T1000 (cell line): ENCODE measurements at regions not wholly inside any gene's neighbourhood (a gene's known extent, or its start where the extent isn't known, plus 50 kb on each side); places are given as distances from the start of the nearest gene placed in this dataset.
"Not testable (repeated sequence)": the region's sequence is repeated elsewhere in the genome, so short reads cannot be mapped to it uniquely, and the experiment has no call there.

Experiments used
- DNase-seq: peaks from one replicate; lab custom pipeline; 2025; ENCODE audit warnings: mixed read lengths; lab: John Stamatoyannopoulos, UW

DNA sequence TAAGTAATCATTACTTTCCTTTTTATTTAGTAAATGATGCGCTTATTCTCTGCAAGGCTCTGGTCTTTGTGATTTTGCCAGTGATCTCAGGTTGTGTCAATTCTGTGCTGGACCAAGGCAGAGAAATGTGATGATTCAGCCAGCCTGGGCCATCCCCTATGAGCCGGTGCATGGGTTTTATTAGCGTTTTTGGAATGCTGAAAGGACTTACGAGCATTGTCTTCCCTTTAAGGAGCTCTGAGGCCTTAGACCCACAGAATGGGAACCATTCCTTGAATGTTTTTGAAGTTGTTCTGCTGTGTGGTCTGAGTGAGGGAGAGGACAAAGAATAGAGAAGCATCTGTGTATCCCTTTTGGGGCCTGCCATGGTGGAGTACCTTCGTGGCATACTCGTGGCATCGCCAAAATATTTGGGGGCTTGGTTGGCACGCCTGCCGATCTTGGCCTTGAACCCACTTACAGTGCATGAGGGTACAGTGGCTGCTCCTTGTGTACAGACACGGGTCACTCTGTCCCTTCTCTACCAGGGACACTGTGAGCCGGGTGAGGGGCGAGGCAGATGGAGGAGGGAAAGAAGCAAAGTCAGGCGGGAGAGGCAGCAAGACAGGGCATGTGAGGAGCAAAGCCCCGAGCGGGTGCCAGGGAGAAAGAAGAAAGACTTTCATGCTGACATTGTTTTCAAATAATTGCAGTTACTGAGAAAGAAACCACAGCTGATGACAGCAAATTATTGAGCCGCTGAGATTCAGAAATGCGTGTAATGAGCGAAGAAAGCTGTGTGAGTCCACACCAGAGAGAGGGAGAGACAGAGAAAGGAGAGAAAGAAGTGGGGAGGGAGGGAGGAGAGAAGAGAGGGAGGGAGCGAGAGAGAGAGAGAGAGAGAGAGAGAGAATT is 269.4 kb upstream of the RGMA start:
- no peak for DNase-seq

- no peak for DNase-seq
These were observed 259.9 kb upstream of the RGMA start for GRCh38 chr15:93348711-93349545.

- no peak for DNase-seq
These were observed 259.0 kb upstream of the RGMA start for GRCh38 chr15:93347986-93348385.

DNA sequence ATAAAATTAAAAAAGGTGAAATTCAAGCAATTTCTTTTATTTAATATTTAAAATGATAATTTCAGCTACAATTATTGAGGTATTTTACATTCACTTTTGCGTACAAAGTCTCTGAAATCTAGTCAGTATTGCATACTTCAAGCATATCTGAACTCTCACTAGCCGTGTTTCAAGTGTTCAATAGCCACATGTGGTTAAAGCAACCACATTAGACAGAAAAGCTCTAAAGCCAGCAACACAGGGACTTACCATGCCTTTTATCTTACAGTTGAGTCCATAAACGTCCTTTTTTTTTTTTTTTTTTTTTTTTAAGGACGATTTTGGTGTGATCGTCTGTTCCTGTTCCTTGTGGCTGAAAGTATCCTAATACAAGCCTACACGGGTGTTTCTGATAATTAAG is 257.0 kb upstream of the RGMA start:
- no peak for DNase-seq

GRCh38 chr15:93343402-93343801 is 254.4 kb upstream of the RGMA start:
- not testable (repeated sequence) for DNase-seq

- no peak for DNase-seq
These were observed 252.2 kb upstream of the RGMA start for GRCh38 chr15:93341164-93341563.

GRCh38 chr15:93340406-93340805 is 251.4 kb upstream of the RGMA start:
- no peak for DNase-seq

GRCh38 chr15:93333796-93334195 is 244.8 kb upstream of the RGMA start:
- DNase-seq = no peak

- not testable (repeated sequence) for DNase-seq
These were observed 244.1 kb upstream of the RGMA start for GRCh38 chr15:93333126-93333525.

- no peak for DNase-seq
These were observed 243.2 kb upstream of the RGMA start for GRCh38 chr15:93332168-93332553.

DNA sequence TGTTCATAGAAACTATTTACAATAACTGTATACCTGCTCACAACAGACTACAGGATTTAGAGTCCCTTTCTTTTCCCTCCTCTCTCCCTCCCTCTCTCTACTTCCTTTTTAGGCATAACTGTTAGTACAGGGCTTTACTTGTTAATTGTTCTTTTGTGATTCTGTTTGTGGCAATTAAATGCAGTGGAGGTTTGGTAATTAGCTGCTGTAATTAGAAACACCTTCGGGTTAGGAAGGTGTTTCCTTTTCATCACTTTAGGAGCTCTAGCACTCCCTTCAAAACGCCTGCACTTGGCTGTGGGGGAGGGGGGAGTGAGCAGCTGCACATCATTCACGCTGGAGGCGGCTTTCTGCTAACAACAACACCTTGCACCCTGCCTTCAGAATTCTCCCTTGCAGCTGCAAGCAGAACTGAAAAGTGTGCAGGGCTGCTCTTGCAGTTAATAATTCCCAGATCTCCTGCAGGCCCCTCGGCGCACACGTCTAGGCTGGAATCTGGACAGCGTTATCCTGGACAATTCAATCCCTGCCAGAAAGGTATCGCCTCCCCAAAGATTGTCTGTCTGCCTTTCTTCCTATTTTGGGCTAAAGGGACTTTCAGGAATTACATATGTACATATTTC is 242.6 kb upstream of the RGMA start:
- no peak for DNase-seq

DNA sequence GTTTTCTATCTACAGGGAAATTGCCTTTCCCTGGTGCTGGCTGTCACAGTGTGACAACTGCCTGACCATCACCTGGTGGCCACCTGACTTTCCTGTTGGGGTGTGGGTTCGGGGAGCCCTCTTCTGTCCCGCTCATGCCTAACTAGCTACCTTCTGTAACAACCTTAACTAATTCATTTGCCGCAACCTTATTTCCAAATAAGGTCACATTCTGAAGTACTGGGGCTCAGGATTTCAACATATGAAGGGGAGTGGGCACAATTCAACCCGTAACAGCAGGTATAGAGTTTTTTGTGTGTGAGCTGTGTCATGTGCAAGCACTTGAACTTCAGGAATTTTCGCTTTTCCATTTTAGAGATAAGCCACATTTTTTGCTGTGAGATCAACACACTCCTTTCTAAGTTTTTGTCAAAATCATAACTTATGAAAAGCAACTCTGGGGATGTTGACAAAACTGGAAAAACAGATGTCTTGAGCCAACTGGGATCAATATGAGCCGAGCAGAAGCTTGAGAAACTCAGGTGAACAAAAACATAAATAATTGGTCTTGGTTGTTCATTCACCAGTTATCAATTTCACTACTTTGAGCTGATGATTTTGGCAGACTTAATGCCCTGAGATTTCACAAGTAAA is 242.0 kb upstream of the RGMA start:
- no peak for DNase-seq

GRCh38 chr15:93327364-93327763 is 238.4 kb upstream of the RGMA start:
- no peak for DNase-seq

DNA sequence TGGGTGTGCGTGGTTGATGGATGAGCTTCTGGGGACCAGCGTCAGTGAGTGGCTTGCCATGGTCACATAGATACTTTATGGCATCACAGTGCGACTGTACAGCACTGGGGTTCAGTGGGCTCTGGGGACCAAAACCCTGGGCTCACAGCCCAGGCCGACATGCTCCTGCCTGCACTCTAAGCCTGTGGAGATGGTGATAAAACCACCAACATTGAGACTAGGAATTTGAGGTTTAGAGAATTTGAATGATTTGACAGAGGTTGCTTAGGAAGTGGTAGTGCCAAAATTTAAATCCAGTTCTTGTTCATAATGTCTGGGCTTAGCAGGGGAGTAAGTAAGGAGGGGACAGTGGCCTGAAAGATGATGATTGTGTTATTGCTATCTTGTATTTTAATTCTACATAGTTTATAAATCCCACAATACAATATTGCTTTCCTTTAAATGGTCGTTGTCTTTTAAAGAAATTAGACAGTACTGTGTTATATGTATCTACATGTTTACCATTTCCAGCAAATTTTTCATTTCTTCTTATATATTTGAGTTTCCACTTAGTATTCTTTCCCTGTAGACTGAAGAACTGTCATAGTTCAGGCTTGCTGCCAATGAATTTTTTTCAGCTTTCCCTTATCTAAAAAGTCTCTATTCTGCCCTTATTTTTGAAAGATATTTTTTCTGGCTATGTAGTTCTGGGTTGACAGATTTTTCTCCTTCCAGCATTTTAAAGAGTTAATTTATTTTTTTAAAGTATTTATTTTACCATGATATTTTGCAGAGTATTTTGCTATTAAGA is 235.4 kb upstream of the RGMA start:
- no peak for DNase-seq

DNA sequence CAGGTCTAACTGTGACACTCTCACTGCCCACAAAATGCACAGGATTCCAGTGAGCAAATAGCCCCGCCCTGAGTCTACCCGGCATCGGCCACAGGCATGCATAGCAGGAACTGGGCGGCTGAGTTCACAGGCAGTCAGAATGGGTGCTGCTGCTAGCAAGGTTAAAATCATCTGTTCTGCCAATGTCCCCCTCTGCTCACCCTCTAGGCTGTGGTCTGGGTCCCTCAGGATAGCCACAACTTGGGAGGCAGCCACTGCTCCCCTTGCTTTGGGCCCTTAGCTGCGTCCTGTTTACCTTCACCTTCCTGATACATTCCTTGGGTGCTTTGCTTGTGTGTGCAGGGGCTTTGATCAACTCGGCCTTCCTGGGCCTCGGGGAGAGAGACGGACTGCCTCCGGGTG is 232.9 kb upstream of the RGMA start:
- DNase-seq = no peak

- DNase-seq = no peak
These were observed 230.3 kb upstream of the RGMA start for GRCh38 chr15:93319121-93319814.

- no peak for DNase-seq
These were observed 228.8 kb upstream of the RGMA start for GRCh38 chr15:93317772-93318171.

- no peak for DNase-seq
These were observed 225.2 kb upstream of the RGMA start for GRCh38 chr15:93314245-93314644.

DNA sequence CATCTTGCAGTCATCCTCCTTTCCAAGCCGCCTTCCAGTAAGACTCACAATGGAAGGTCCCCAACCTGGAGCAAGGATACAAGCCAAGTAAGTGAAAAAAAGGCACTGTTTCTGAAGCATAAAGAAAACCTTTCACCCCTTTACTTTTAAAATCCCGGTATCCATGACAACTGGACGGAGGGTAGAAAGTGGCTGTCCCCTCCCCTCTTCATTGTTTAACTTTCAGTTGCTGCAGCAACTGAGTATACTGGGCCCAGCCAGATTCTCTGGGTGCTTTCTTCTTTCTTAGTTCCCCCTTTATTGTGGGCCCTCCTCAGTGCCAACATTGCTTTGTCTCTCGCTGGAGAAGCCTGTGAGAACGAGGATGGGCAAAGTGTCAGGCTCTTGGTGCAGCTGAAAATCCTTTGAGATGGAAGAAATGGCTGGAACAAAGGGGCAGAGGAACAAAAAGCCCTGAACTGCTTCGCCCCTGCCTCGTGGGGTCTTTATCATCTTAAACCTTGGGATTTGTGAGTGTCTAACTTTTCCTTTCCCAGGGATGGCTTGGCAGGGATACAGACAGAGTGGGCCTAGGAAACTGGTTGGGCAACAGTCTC is 224.0 kb upstream of the RGMA start:
- DNase-seq = no peak

DNA sequence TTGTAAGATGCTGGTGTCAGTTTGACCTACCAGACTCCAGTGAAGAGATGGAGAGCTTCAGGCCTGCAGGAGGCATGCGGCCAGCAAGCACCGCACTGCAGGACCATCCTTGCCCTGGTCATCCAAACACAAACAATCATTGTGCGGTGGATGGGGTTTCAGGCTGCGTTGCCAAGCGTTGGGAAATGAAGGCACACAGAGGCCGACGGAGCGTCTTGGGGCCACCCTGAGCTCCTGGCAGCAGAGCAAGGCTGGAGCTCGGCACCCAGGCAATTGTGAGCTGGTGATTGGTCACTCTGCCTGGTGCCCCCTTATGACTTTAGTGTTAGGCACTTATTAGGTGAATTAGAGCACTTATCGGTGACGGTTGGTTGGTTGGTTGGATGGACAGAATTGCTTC is 222.6 kb upstream of the RGMA start:
- no peak for DNase-seq
